Natural killer cell treated with Interleukin-12 subunit alpha and Interleukin-12 subunit beta and Interleukin-15 and Interleukin-18, amount 100 ng/mL, for 72 hours (primary cell): ENCODE measurements at regions not wholly inside any gene's neighbourhood (a gene's known extent, or its start where the extent isn't known, plus 50 kb on each side); places are given as distances from the start of the nearest gene placed in this dataset.

Source experiments
- ATAC-seq, 2 donors: fragments of 150-1000 bp; cut with Tn5 transposase in 1 of 2; sonication (Bioruptor Pico), chemical (Tn5 transposase) in 1 of 2; 2 replicates each; pipeline ENCODE4 v1.10.0; 2021
- DNase-seq: peaks from one replicate; pipeline ENCODE4 v3.0.0; 2022; ENCODE audit warnings: low spot score
- H3K27ac Mint-ChIP-seq, 2 donors: 1 replicate in 1 of 2; 2 replicates in 1 of 2; pipeline ENCODE4 v1.8.0; 2022; ENCODE audit warnings: mixed read lengths in 2 of 2, mild to moderate bottlenecking in 1 of 2, moderate library complexity in 1 of 2
- H3K27me3 Mint-ChIP-seq, 2 donors: 1 replicate in 1 of 2; 2 replicates in 1 of 2; pipeline ENCODE4 v1.8.0; 2022; ENCODE audit warnings: mixed read lengths in 2 of 2
- H3K36me3 Mint-ChIP-seq: one replicate; pipeline ENCODE4 v1.8.0; 2022; ENCODE audit warnings: mixed read lengths
- H3K4me1 Mint-ChIP-seq, 2 donors: 1 replicate in 1 of 2; 2 replicates in 1 of 2; pipeline ENCODE4 v1.8.0; 2022; ENCODE audit warnings: low read depth in 2 of 2, mixed read lengths in 2 of 2, mild to moderate bottlenecking in 1 of 2
- H3K4me3 Mint-ChIP-seq: one replicate; pipeline ENCODE4 v1.8.0; 2022; ENCODE audit warnings: mixed read lengths
- H3K9me3 Mint-ChIP-seq: 2 replicates; pipeline ENCODE4 v1.8.0; 2022; ENCODE audit warnings: mixed read lengths

DNA sequence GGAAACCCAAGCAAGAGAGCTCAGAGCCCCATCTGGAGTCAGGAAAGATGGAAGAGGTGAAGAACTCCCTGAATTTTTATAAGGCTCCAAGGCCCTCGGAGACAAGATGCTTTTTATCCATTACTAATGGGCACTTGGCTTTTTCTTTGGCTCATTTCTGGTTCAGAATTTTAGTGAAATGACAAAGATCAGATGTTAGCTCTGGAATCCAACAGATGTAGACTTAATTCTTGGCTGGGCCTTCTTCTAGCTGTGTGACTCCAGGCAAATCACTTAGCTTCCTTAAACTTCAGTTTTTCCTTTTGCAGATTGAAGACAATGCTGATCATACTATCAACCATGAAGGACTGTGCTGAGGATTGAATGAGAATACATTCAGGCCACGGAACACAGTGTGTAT lies 85.2 kb downstream of the HRH4 start:
- no peak for DNase-seq
- Mint-ChIP-seq H3K9me3 (no peaks in the 10 kb centered on the region), H3K4me1 (no peaks in the 10 kb centered on the region), H3K4me3 (no peak overlapping the region), H3K27me3 (peaks cover 5 to 17% of the 10 kb centered on the region in 2 donors), H3K27ac (no peak overlapping the region), H3K36me3 (no peaks in the 10 kb centered on the region)
- no peak for ATAC-seq

DNA sequence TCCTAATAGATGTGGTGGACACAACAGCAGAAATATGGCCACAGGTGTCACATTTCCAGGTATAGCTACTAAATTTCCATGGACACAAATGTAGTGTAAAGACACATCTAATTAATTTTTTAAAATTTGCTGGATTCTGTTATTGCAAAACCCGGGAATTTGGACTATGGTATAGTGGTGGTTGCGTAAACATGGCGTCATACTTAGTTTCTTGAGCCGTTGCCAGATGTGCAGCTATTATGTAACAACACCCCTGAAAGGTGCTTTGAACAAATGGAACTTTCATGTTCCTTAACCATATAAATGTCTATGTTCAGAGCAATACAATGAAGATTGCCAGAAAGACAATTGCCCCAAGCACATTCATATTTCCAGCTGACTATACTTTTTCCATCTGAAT lies 85.9 kb downstream of the HRH4 start:
- Mint-ChIP-seq H3K4me1 (no peaks in the 10 kb centered on the region), H3K4me3 (no peak overlapping the region), H3K9me3 (no peaks in the 10 kb centered on the region), H3K27ac (no peak overlapping the region), H3K27me3 (peaks cover 5 to 18% of the 10 kb centered on the region in 2 donors), H3K36me3 (no peaks in the 10 kb centered on the region)
- no peak for DNase-seq
- no peak for ATAC-seq

- Mint-ChIP-seq H3K4me1 (no peaks in the 10 kb centered on the region), H3K36me3 (no peaks in the 10 kb centered on the region), H3K9me3 (no peaks in the 10 kb centered on the region), H3K27me3 (peaks cover 2 to 18% of the 10 kb centered on the region in 2 donors), H3K4me3 (no peak overlapping the region), H3K27ac (no peak overlapping the region)
- DNase-seq: no peak
- no peak for ATAC-seq
Measured at GRCh38 chr18:24548583-24548982, 88.1 kb downstream of the HRH4 start.

GRCh38 chr18:24552218-24552617 lies 91.8 kb downstream of the HRH4 start:
- H3K27me3 Mint-ChIP-seq: peaks cover 5 to 18% of the 10 kb centered on the region in 2 donors
- H3K9me3 Mint-ChIP-seq: no peaks in the 10 kb centered on the region
- no peaks in the 10 kb centered on the region for H3K36me3 Mint-ChIP-seq
- DNase-seq (no peak), ATAC-seq (peak in 1 of 2 donors; percentile 52)
- H3K27ac Mint-ChIP-seq: no peak overlapping the region
- no peaks in the 10 kb centered on the region for H3K4me1 Mint-ChIP-seq
- no peak overlapping the region for H3K4me3 Mint-ChIP-seq

DNA sequence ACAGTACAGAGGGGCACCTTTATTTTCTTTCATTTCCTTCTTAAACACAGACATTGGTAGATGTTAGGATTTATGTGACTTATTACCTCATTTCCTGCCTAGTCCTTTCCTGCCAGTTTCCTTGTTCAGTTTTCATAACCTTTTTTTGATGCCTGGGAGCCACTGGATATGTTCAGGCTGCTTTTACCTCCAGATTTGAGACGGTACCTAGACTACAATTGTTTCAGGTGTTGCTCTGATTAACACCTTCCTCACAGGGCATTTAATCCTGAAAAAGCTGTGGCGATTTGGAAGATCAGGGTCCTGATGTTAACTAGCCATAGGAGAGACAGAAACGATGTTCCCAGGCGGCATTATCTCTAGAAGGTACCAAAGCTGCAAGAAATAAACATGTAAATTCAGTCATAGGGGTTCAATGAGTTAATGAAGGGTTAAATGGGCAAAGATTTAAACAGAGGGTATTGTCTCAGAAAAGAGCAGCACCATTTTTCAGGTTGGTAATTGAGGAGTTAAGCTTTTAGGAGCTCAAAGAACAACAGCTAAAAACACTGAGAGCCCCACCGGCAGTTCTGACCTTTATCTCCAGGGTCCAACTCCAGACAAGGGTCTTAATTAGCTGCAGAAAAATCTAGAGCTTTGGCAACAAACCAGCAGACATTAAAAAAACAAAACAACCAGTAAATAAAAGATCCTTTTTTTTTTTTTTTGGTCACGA lies 93.3 kb downstream of the HRH4 start:
- Mint-ChIP-seq H3K27ac (no peak overlapping the region), H3K9me3 (no peaks in the 10 kb centered on the region), H3K4me1 (no peaks in the 10 kb centered on the region), H3K36me3 (no peaks in the 10 kb centered on the region), H3K4me3 (no peak overlapping the region), H3K27me3 (peaks cover 5 to 22% of the 10 kb centered on the region in 2 donors)
- DNase-seq (no peak), ATAC-seq (no peak)

- Mint-ChIP-seq H3K27ac (no peak overlapping the region), H3K4me3 (no peak overlapping the region), H3K9me3 (no peaks in the 10 kb centered on the region), H3K4me1 (no peaks in the 10 kb centered on the region), H3K36me3 (no peaks in the 10 kb centered on the region), H3K27me3 (peaks cover 16 to 24% of the 10 kb centered on the region in 2 donors)
- ATAC-seq (no peak), DNase-seq (no peak)
Measured at GRCh38 chr18:24558403-24558802, 98.0 kb downstream of the HRH4 start.

DNA sequence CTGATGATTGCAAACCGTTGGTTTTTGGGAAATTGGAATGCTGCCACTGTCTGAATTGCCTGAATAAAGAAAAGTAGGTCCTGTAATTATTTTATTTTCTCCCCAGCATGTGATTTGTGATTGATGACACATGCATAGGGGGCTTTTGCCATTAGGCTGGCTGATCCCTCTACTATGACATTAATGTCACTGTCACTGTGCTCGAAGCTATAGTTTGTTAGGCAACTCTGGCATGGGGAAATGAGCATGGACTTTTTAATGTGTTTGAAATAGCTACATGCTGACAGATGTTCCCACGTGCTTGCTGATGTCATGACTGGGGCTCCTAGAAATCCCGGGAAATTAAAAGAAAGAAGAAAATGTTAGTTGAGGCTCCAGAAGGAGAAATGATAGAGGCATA lies 99.1 kb downstream of the HRH4 start:
- DNase-seq (no peak), ATAC-seq (no peak)
- Mint-ChIP-seq H3K27ac (no peak overlapping the region), H3K27me3 (peaks cover 16 to 24% of the 10 kb centered on the region in 2 donors), H3K4me3 (no peak overlapping the region), H3K9me3 (no peaks in the 10 kb centered on the region), H3K4me1 (no peaks in the 10 kb centered on the region), H3K36me3 (no peaks in the 10 kb centered on the region)

- Mint-ChIP-seq H3K27me3 (peaks cover 16 to 24% of the 10 kb centered on the region in 2 donors), H3K4me1 (no peaks in the 10 kb centered on the region), H3K27ac (no peak overlapping the region), H3K9me3 (no peaks in the 10 kb centered on the region), H3K4me3 (no peak overlapping the region), H3K36me3 (no peaks in the 10 kb centered on the region)
- DNase-seq: no peak
- no peak for ATAC-seq
Measured at GRCh38 chr18:24560511-24560981, 100.1 kb downstream of the HRH4 start.

- Mint-ChIP-seq H3K27me3 (peaks cover 13 to 20% of the 10 kb centered on the region in 2 donors), H3K9me3 (no peaks in the 10 kb centered on the region), H3K4me1 (no peaks in the 10 kb centered on the region), H3K4me3 (no peak overlapping the region), H3K36me3 (no peaks in the 10 kb centered on the region), H3K27ac (no peak overlapping the region)
- DNase-seq: no peak
- no peak for ATAC-seq
Measured at GRCh38 chr18:24561369-24561965, 101.0 kb downstream of the HRH4 start.

GRCh38 chr18:24567199-24567598 lies 106.8 kb downstream of the HRH4 start:
- Mint-ChIP-seq H3K4me1 (no peaks in the 10 kb centered on the region), H3K36me3 (no peaks in the 10 kb centered on the region), H3K9me3 (no peaks in the 10 kb centered on the region), H3K4me3 (no peak overlapping the region), H3K27me3 (peaks cover 7 to 10% of the 10 kb centered on the region in 2 donors), H3K27ac (no peak overlapping the region)
- ATAC-seq (no peak), DNase-seq (no peak)

- Mint-ChIP-seq H3K36me3 (peaks cover 5% of the 10 kb centered on the region), H3K4me3 (no peak overlapping the region), H3K27ac (no peak overlapping the region), H3K9me3 (no peaks in the 10 kb centered on the region), H3K27me3 (peaks cover 6 to 8% of the 10 kb centered on the region in 2 donors), H3K4me1 (no peaks in the 10 kb centered on the region)
- no peak for ATAC-seq
- no peak for DNase-seq
Measured at GRCh38 chr18:24570716-24571115, 110.3 kb downstream of the HRH4 start.

- ATAC-seq (no peak), DNase-seq (no peak)
- Mint-ChIP-seq H3K27ac (no peak overlapping the region), H3K4me1 (no peaks in the 10 kb centered on the region), H3K27me3 (peaks cover 22 to 49% of the 10 kb centered on the region in 2 donors), H3K9me3 (no peaks in the 10 kb centered on the region), H3K36me3 (no peaks in the 10 kb centered on the region), H3K4me3 (no peak overlapping the region)
Measured at GRCh38 chr18:24582771-24583170, 122.3 kb downstream of the HRH4 start.

GRCh38 chr18:24584205-24584604 lies 123.8 kb downstream of the HRH4 start:
- no peaks in the 10 kb centered on the region for H3K36me3 Mint-ChIP-seq
- no peaks in the 10 kb centered on the region for H3K9me3 Mint-ChIP-seq
- no peak overlapping the region for H3K27ac Mint-ChIP-seq
- no peaks in the 10 kb centered on the region for H3K4me1 Mint-ChIP-seq
- no peak for DNase-seq
- H3K4me3 Mint-ChIP-seq: no peak overlapping the region
- H3K27me3 Mint-ChIP-seq: peaks cover 20 to 50% of the 10 kb centered on the region in 2 donors
- ATAC-seq: no peak

GRCh38 chr18:24584813-24585212 lies 124.4 kb downstream of the HRH4 start:
- peaks cover 21 to 51% of the 10 kb centered on the region in 2 donors for H3K27me3 Mint-ChIP-seq
- no peak overlapping the region for H3K27ac Mint-ChIP-seq
- no peak for DNase-seq
- H3K36me3 Mint-ChIP-seq: no peaks in the 10 kb centered on the region
- no peak for ATAC-seq
- no peak overlapping the region for H3K4me3 Mint-ChIP-seq
- no peaks in the 10 kb centered on the region for H3K4me1 Mint-ChIP-seq
- no peaks in the 10 kb centered on the region for H3K9me3 Mint-ChIP-seq
